DMS53 treated with DMSO at 0.1 percent for 48 hours (cell line): ENCODE measurements at regions not wholly inside any gene's neighbourhood (a gene's known extent, or its start where the extent isn't known, plus 50 kb on each side); places are given as distances from the start of the nearest gene placed in this dataset.

Source experiments
- DNase-seq: peaks from one replicate; lab custom pipeline; 2025; ENCODE audit not compliant: unreplicated experiment; lab: John Stamatoyannopoulos, UW

DNA sequence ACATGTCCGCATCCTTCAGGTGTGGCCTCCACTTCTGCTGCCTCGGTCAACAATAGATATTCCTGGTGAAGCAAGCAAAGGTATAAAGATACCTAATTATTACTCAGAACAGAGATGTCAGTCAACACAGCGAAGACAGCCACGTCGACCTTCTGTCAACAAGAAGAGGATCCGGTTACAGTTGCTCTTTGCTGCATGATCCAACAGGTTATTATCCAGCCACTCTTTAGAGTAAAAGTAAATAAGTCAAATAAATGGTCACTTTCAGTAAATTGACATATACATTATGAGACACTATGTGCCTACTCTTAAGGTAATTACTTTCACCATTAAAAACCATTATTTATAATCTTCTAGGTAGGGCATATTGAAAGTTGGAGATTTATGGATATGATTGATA, 356.8 kb upstream of the ATP11B start:
- peak; percentile 94 for DNase-seq

DNA sequence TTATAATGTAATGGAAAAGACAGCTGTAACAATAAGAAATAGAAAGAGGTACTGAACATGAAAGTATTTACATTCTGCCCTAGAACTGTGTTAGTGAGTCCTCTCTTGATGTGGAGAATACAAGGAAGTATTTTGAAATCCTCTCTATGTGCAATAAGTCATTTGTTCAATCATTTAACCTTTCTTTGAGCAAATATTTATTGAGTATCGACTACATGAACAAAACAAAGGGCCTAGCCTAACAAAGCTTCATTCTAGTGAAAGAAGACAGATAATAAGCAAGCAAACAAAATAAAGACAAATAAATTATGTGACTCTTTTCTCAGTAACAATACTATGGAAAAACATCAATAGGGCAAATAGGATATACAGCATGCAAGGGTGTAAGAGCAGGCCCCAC, 354.9 kb upstream of the ATP11B start:
- DNase-seq = peak; percentile 95

DNA sequence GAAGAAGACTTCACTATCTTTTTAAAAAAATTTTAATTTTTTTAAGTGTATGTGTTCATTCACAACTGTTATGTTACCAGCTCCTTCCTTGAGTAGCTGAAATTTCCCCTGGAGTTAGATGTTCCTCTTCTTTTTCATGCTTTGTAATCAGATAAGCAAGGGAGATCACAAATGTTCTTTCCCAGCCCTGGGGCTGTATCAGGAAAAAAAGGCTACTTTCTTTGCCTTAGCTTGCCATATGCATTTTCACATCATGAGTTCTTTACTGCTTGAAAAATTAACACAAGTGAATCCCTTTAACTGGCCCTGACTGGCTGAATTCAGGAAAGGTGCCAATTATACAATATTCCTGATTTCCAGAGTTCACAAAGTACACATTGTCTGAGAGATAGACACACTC, 353.2 kb upstream of the ATP11B start:
- no peak for DNase-seq

DNA sequence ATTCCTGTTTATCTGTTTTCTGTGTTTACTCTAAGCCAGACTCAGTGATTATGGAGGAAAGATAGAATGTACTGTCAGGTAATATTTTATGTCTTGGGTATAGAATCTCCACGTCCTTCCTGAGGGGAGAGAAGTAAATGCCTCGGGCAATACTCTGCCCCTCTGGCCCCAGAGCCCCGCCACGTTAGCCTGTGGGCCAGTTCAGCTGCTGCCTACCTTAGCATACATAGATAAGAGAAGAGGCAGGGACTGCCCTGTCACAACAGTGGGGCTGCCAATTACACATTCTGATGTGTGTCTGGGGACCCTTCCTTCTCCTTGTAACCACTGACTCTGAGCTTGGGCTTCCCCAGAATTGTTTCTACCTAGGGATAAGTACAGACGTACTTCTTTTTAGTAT, 347.7 kb upstream of the ATP11B start:
- no peak for DNase-seq

DNA sequence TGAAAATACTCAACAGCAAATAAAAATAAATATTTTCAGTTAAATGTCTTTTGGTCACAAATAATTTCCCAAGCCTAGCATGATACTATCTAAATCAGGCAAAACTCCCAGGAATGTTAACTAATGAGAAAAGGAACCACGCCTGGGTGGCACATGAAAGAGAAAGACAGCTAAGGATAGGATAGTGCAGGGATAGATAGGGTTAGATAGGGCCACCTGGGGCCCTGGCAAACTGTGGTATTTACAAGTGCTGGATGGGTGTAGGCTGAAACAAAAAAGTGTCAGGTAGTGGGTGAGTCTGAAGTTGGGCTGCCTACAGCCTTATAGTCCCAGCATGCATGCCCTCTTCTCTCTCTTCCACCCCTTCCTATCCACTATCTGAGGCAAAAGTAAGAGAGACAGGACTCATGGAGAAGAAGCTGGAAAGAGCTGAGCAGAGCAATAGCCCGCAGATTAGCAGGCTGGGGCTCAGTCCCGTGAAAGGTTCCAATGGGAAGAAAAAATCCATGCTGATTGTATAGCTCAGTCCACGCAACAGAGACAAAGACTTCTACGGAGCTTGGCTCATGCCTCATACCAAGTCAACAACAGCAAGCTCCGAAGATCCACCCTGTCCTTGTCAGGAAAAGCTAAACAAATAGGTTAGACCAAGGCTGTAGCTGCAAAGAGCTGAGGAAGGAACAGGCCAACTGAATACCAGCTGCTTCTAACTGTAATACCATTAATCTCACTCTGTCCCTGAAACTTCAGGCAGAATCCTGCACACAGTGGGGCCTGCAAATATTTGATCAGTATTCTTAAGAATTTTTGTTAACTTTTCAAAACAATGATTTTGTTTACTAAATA, 342.1 kb upstream of the ATP11B start:
- peak; percentile 33 for DNase-seq

DNA sequence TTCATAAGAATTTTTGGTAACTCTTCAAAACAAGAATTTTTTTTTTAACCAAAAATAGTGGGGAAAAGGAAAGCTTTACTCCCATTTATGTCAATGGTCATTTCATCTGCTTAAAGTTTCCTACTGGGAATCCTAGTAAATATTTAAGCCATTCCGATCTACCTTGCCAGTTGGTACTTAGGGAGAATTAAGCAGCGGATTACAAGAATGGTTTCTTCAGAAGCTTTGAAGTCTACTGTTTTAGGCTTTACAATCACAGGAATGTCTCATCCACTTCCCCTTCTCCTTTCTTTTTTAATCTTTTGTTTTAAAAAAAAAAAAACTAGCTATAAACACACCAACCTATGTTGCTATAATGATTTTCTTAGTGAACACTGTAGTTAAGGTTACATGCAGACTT, 341.4 kb upstream of the ATP11B start:
- no peak for DNase-seq

DNA sequence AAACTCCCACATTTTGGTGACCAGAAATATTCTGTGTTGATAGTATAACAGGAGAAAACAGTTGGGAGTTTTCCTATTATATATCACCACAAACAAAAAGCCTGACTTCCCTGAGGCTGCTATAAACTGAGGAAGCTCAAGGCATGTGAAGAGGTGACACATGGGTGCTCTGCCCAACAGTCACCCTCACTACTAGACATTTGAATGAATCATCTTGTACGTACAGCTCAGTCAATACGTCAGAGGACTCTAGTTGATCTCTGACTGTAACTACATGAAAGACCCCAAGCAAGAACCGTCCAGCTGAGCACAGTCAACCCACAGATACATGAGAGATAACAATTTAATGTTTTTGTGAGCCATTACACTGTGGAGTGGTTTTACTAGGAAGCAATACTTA, 338.3 kb upstream of the ATP11B start:
- DNase-seq = no peak

DNA sequence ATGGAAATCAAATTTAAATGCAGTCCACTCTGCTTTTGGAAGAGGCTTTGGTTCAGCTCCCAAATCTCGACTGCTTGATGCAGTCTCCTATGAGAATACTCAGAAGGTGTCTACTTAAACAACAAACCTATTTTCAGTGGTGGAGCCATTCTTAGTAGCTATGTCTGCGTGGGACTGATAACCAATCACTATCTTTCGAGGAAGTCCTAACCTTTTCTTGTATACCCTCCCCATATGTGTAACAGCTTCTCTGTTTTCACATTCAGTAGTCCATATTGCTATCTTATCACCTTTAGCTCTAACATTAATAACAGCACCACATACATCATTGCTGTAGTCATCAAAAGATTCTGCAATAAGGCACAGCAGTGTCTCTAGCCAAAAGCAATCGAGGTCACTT, 333.0 kb upstream of the ATP11B start:
- no peak for DNase-seq

DNA sequence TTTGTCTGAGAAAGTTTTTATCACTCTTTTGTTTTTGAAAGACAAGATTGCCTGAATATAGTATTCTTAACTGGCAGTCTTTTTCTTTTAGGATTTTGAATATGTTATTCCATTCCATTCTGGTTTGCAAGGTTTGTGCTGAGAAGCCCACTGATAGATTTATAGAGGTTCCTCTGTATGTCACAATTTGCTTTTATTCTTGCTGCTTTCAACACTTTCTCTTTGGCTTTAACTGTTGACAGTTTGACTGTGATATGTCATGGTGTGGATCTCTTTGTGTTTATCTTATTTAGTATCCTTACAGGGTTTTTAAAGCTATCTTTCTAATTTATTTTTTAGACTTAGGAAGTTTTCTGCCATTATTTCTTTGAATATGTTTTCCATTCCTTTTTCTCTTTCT, 331.2 kb upstream of the ATP11B start:
- DNase-seq = no peak

DNA sequence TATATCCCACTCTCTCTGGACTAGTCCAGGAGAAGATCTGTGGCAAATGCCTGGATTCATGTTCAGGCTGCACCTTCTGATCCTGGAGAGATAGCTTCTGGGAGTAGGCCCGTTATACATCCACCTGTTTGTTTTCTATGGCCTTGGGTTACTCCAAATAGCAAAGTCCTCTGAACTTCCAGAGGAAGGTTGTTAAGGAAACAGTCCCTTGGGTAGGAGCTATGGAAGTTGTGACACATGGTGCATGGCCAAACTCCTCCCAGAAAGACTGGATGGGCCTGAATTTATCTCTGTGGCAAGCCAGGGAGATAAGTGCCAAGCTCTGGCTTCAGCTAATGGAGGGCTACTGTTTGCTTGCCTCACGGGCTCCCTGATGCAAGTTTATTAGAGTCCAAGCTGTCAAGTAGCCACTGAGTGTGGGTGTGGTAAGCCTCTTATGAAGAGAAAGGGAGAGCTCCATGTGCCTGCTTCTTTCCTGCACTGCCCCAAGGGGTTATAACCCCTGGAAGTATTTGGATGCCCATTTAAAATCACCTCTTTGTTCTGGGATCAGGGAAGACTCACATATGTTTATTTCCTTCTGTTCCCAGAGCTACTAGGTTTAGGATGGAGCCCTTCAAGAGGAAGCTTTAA, 328.7 kb upstream of the ATP11B start:
- no peak for DNase-seq

DNA sequence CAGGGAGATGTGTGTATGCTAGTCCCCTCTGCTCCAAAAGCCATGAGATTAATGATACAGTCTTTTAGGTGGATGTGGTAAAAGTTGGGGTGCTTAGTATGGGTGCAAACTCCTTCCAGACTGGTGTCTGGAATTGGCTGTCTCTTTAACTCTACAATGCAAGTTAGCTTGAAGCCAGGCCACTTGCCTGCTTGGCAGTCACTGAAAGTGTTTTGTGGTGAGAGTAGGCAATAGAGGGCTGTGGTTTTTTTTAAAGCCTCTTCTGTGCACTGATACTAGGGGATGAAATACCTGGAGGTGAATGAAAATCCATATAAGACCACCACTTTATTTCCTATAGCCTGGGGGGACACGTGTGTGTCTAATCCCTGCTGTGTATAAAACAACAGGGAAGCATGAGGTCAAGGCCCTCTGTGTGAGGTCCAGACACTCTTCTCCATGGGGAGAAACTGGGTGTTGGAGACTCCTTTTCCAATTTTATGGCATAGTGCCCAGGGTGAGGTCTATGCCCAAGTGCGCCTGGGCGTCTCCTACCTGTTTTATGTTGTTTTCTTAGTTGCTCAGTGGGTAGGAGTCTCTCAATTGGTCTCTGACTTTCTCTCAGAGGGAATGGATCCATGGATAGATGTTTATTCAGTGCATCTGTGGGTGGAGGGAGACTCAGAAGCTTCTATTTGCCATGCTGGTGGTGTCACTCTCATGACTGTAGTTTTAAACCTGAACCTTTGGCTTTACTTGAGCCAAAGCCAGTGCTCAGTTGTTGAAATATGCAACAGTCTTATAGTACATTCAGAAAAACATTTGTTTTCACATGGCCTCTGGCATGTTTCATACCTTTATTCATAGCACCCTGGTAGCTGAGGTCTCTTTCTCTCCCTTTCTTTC, 327.8 kb upstream of the ATP11B start:
- DNase-seq = no peak

DNA sequence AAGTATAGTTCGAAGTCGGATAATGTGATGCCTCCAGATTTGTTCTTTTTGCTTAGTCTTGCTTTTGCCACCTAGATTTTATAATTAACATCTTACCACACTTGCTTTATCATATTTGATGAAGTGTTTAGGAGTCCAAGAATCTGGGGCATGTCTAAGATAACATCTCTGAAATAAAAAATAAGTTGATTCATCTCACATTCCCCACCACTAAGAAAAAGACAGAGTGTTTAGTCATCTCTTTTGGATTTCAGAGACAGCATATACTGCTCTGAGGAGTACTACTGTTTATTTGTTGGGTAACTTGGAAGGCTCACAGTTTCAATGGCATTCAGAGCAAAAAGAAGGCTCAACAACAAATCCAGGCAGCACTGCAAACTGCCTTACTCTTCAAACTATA, 324.2 kb upstream of the ATP11B start:
- DNase-seq = no peak

DNA sequence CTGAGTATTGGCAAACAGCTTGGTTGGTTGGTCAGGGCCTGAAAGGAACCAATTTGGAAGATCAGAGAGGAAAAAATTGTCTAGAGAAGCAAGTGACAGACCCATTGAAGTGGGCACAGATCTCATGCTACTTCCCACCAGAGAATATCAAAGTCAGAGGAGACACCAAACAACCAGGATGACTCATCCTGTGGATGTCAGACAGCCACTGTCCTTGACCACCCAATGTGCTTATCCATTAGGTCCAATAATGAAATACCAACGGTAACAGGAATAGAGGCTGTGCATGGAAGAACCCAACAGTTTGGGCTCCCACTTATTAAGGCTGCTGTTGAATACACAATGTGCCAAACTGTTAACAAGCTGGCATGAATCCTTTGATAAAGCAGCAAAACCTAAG, 323.1 kb upstream of the ATP11B start:
- DNase-seq = no peak

DNA sequence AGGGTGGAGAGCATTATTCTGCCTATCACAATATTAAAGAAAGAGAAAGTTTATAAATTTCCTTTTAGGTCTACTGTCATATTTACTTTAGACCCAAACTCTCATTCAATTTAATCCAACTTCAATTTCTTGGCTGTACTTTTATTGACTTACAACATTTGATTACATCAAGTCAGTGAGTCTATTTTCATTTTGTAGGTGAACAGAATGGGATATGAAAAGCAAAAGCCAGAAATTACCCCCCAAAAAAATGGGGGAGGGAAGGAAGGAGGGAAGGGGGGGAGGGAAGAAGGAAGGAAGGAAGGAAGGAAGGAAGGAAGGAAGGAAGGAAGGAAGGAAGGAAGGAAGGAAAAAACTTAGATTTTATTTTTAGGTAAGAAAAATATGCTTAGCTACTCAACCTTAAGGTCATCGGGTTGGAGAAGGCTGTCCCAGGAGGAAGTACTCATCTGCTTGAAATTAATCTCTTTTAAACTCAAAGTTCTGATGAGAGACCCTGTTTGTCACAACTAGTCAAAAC, 320.1 kb upstream of the ATP11B start:
- DNase-seq = no peak

DNA sequence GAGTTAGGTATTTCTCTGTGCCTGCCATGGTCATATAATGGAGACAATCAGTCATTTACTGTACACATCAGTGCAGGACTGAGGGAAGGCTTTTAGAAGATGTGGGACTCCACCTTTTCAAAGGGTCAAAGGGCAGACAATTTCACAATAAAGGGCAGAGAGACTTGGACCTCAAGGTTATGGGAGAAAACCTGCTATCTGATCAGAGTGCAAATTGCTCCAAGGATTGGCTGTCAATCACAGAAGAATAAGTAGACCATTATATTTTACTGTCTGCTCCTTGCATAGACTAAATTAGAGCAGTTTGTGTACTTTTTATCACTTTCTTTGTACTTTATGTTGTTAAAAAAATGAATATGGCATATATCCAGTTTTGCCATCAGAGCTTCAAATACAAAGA, 314.9 kb upstream of the ATP11B start:
- no peak for DNase-seq

DNA sequence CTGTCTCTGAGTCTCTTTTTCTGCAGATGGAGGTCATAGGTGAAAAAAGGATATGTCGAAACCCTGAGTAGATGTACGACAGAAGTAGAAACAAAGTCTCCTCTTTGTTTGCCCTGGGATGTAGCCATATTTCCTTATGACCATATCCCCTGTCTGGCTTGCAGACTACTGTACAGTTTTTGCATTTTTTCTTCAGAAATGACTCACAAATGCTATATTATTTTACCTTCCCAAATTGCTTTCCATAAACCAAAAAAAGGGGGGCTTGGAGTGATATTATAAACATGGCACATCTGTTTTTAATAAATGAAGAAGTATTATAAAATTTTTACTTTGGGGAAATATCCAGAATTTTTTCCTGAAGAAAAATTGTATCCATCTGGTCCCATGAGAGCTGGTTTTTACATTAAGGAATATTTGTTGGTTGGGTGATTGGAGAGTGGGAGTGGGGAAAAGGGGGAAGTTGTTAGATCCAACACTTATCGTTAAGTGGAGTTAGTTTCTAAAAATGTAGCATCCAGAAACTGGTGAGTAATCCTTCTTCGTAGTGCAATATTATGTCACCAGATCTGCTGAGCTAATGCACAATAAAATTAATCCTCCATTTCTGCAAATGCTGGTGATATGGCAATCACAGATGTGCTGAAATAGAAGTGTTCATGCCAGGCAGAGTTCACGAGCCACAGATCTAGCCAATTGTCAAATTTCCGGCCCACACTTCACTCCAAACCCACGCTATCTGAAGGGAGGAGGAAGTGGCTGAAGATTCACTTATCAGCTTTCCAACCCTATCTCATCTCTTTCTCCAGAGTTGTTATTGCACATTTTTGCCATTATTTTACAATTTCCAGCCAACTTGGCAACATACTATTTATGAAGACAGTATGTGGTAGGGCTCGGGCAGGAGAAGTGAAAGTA, 313.6 kb upstream of the ATP11B start:
- no peak for DNase-seq

DNA sequence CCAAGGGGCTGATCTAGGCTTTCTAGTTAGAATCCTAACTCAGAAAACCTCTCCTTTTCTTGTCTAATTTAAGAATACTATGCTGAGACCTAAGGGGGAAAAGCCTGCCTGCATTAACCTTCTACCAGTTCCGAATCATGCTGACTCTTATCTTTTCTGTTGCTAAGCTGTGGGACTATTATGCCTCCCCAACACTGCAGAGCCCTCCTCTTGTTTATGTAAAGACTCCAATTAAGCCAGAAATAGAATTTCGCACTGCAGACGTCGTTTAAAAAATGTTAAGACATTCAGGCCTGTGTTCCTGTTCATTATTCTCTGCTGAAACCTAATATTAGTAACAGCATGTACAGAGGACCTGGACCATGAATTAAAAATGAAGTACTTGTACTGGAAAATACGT, 310.6 kb upstream of the ATP11B start:
- DNase-seq = no peak

DNA sequence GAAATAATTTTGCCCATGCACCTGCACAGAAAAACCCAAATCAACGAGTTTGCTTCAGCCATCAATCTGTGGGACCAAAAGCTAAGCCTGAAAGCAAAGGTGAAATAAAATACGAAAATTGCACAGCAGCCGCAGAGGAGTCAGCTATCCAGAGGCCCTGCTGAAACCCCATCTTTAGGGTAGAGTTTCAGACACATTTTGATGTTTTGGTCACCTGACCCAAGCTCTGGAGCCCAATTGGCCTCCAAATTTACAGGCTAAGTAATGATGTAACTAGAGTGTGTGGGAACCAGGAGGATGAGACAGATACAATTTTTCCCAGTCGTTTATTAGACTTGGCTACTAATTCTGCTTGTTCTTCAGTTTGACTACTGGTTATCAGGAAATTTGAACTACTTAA, 308.6 kb upstream of the ATP11B start:
- no peak for DNase-seq

DNA sequence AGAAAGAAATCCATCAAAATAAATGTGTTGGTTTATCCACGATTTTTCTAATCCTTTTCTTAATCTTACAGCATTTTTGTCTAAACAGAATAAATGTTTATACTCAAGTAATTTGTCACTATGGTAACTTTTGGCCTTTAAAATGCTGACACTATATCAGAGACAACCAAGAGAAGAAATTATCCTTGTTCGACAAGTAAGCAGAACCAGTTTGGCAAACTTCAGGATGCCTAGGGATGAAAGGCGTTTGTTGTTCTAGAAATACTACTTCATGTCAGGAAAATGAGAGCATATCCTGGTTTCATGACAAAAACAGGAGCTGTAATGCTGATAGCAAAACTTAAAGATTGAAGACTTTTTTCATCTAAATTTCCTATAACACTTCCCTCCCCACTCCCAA, 308.0 kb upstream of the ATP11B start:
- peak; percentile 17 for DNase-seq

DNA sequence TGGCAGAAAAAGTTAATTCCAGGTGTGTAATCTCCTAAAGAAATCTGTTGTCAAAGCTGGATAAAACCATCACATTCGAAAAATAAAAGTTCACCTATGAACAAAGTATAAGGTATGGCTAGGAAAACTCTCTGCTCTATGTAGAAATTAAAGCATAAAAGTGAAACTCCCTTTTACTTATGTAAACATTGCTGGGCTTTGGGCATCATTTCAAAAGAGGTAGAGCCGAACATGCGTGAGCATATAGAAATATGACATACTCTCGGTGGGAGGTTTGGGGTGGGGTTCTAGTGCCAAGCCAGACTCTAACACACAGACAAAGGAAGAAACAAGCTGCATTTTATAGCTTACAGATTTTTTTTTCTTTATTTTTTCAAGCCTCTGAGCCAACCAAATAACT, 306.8 kb upstream of the ATP11B start:
- DNase-seq = no peak

DNA sequence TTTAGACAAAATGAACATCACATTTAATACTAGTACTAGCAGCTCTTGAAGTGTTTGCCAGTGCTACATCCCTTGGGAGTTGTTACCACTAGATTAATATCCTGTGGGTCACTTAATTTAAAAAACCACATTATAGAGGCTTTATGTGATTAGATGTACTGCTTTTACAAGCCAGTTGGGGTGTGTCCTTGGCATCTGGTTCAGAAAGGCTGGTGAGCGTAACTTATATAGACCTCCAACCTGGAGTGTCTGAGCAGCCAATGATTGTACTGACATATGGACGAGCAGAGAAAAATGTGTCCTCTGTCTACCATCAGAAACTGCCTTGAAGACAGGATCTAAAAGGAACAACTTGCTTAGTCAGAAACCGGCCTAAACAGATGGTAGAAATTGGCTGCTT, 306.2 kb upstream of the ATP11B start:
- no peak for DNase-seq
